Thyroid gland (tissue), 4 donors: ENCODE measurements at regions not wholly inside any gene's neighbourhood (a gene's known extent, or its start where the extent isn't known, plus 50 kb on each side); places are given as distances from the start of the nearest gene placed in this dataset.

Source experiments
- POLR2A ChIP-seq, 2 donors: fragments of 450-650 bp; IDR thresholded peaks; one replicate each; pipeline ENCODE4 v1.6.1; 2017; ENCODE audit warnings: antibody characterized with exemption in 2 of 2, mild to moderate bottlenecking in 2 of 2, moderate library complexity in 1 of 2
- TF ChIP-seq, protein P1 (sequence below), 6 experiments: fragments of 200-600 bp in 3 of 6; fragments of 450-650 bp in 3 of 6; sonication (generic) in 3 of 6; IDR thresholded peaks; one replicate each; pipeline ENCODE4 v1.5.1; 2016 to 2019; ENCODE audit warnings: antibody characterized with exemption in 6 of 6, mild to moderate bottlenecking in 2 of 6, inconsistent platforms in 1 of 6, moderate library complexity in 1 of 6

DNA sequence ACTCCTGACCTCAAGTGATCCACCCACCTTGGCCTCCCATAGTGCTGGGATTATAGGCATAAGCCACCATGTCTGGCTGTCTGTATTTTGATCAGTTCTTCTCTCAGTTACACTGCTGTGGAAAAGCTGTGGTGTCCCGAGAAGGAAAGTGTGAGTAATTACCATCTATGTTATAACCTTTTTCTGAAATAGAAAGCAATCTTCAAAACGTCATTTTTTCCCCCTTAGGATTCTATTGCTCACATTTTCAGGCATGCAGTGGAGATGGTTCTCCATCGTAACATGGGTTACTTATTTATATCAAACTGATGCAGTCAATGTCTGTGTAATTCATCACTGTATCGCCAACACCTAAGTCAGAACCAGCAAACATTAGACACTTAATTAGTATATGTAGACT is 103.5 kb upstream of the FAM3C start:
- TF ChIP-seq, protein P1, sequence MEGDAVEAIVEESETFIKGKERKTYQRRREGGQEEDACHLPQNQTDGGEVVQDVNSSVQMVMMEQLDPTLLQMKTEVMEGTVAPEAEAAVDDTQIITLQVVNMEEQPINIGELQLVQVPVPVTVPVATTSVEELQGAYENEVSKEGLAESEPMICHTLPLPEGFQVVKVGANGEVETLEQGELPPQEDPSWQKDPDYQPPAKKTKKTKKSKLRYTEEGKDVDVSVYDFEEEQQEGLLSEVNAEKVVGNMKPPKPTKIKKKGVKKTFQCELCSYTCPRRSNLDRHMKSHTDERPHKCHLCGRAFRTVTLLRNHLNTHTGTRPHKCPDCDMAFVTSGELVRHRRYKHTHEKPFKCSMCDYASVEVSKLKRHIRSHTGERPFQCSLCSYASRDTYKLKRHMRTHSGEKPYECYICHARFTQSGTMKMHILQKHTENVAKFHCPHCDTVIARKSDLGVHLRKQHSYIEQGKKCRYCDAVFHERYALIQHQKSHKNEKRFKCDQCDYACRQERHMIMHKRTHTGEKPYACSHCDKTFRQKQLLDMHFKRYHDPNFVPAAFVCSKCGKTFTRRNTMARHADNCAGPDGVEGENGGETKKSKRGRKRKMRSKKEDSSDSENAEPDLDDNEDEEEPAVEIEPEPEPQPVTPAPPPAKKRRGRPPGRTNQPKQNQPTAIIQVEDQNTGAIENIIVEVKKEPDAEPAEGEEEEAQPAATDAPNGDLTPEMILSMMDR (IDR thresholded peaks at IDR 0.05): no peak
- no peak for TF ChIP-seq POLR2A (IDR thresholded peaks at IDR 0.05)
